Astrocyte (in vitro differentiated cells and primary cell): ENCODE measurements at regions not wholly inside any gene's neighbourhood (a gene's known extent, or its start where the extent isn't known, plus 50 kb on each side); places are given as distances from the start of the nearest gene placed in this dataset.

Experiments
- DNase-seq: peaks from one replicate; pipeline ENCODE4 v3.0.0-alpha.2; 2010; ENCODE audit warnings: low read depth
- FAIRE-seq: peaks from 2 replicates; lab custom pipeline; 2011; peaks lifted over from hg19 to GRCh38; lab: Jason Lieb, UNC
- H2AFZ ChIP-seq: 2 replicates; pipeline ENCODE4 v1.6.0; 2012; ENCODE audit warnings: low read depth, low read length, inconsistent platforms
- H3K27ac ChIP-seq: 2 replicates; pipeline ENCODE4 v1.5.1; 2011; ENCODE audit warnings: low read depth, low read length, inconsistent platforms
- H3K27me3 ChIP-seq: 2 replicates; pipeline ENCODE4 v1.6.0; 2011; ENCODE audit warnings: low read length, inconsistent platforms; ENCODE audit not compliant: insufficient read depth
- H3K36me3 ChIP-seq: 2 replicates; pipeline ENCODE4 v1.5.1; 2011; ENCODE audit warnings: low read length, inconsistent platforms; ENCODE audit not compliant: insufficient read depth
- H3K4me1 ChIP-seq: 2 replicates; pipeline ENCODE4 v1.5.1; 2011; ENCODE audit warnings: low read length, inconsistent platforms; ENCODE audit not compliant: insufficient read depth
- H3K4me2 ChIP-seq: 2 replicates; pipeline ENCODE4 v1.6.0; 2012; ENCODE audit warnings: low read length, inconsistent platforms
- H3K4me3 ChIP-seq: 2 replicates; pipeline ENCODE4 v1.5.1; 2011; ENCODE audit warnings: low read depth, mild to moderate bottlenecking, low read length, inconsistent platforms; ENCODE audit not compliant: insufficient read depth
- H3K79me2 ChIP-seq: 2 replicates; pipeline ENCODE4 v1.6.0; 2012; ENCODE audit warnings: mild to moderate bottlenecking, low read length, inconsistent platforms; ENCODE audit not compliant: insufficient read depth
- H3K9ac ChIP-seq: 2 replicates; pipeline ENCODE4 v1.6.0; 2012; ENCODE audit warnings: mild to moderate bottlenecking, low read length, inconsistent platforms
- H3K9me3 ChIP-seq: 2 replicates; pipeline ENCODE4 v1.5.1; 2012; ENCODE audit warnings: low read depth, mild to moderate bottlenecking, low read length, inconsistent platforms; ENCODE audit not compliant: insufficient read depth
- H4K20me1 ChIP-seq: 2 replicates; pipeline ENCODE4 v1.6.0; 2012; ENCODE audit warnings: low read length, inconsistent platforms; ENCODE audit not compliant: insufficient read depth
- H3K27ac Mint-ChIP-seq: one replicate; pipeline ENCODE4 v1.8.0; 2021; ENCODE audit warnings: mild to moderate bottlenecking, mixed read lengths; ENCODE audit not compliant: unreplicated experiment
- H3K27me3 Mint-ChIP-seq: one replicate; pipeline ENCODE4 v1.8.0; 2021; ENCODE audit warnings: low read depth, mixed read lengths; ENCODE audit not compliant: unreplicated experiment
- H3K36me3 Mint-ChIP-seq: one replicate; pipeline ENCODE4 v1.8.0; 2021; ENCODE audit warnings: low read depth, mixed read lengths; ENCODE audit not compliant: unreplicated experiment
- H3K4me1 Mint-ChIP-seq: one replicate; pipeline ENCODE4 v1.8.0; 2021; ENCODE audit warnings: low read depth, mixed read lengths; ENCODE audit not compliant: unreplicated experiment
- H3K4me3 Mint-ChIP-seq: one replicate; pipeline ENCODE4 v1.8.0; 2021; ENCODE audit warnings: mild to moderate bottlenecking, moderate library complexity, mixed read lengths; ENCODE audit not compliant: unreplicated experiment
- H3K9me3 Mint-ChIP-seq: one replicate; pipeline ENCODE4 v1.8.0; 2021; ENCODE audit warnings: mild to moderate bottlenecking, mixed read lengths; ENCODE audit not compliant: unreplicated experiment
- CTCF ChIP-seq: IDR thresholded peaks from 2 replicates; pipeline ENCODE4 v1.5.1; 2011; ENCODE audit warnings: low read depth, mild to moderate bottlenecking, inconsistent platforms, low read length, moderate library complexity; ENCODE audit not compliant: insufficient read depth
- EZH2 ChIP-seq: IDR thresholded peaks from 2 replicates; pipeline ENCODE4 v1.6.1; 2012; ENCODE audit warnings: mild to moderate bottlenecking, low read length, inconsistent platforms; ENCODE audit not compliant: insufficient read depth

- H3K4me3 Mint-ChIP-seq: no peak overlapping the region
- DNase-seq: no peak
These were observed 210.0 kb upstream of the NT5C1B start for GRCh38 chr2:18799397-18799796.

GRCh38 chr2:18797133-18797845, 207.9 kb upstream of the NT5C1B start:
- TF ChIP-seq EZH2 (no peak), CTCF (no peak)
- DNase-seq: no peak
- no peak overlapping the region for H3K27ac Mint-ChIP-seq
- H3K4me3 Mint-ChIP-seq: no peak overlapping the region
- peaks cover 9% of the 10 kb centered on the region for H3K27me3 Mint-ChIP-seq
- H3K9me3 Mint-ChIP-seq: no peaks in the 10 kb centered on the region
- Histone ChIP-seq H3K27ac (no peak overlapping the region), H3K9ac (no peak overlapping the region), H3K9me3 (no peaks in the 10 kb centered on the region), H3K36me3 (no peaks in the 10 kb centered on the region), H4K20me1 (no peaks in the 10 kb centered on the region), H3K4me2 (no peak overlapping the region), H3K4me1 (peaks cover 2% of the 10 kb centered on the region), H3K79me2 (no peaks in the 10 kb centered on the region), H3K27me3 (no peaks in the 10 kb centered on the region), H2AFZ (no peak overlapping the region), H3K4me3 (no peak overlapping the region)
- no peaks in the 10 kb centered on the region for H3K4me1 Mint-ChIP-seq
- no peaks in the 10 kb centered on the region for H3K36me3 Mint-ChIP-seq
- FAIRE-seq: no peak

More at GRCh38 chr2:18799397-18799796, 210.0 kb upstream of the NT5C1B start:
- Histone ChIP-seq H3K27me3 (no peaks in the 10 kb centered on the region), H3K4me1 (no peaks in the 10 kb centered on the region), H3K36me3 (no peaks in the 10 kb centered on the region), H3K9me3 (no peaks in the 10 kb centered on the region), H3K4me3 (no peak overlapping the region), H2AFZ (no peak overlapping the region), H3K27ac (no peak overlapping the region), H3K79me2 (no peaks in the 10 kb centered on the region), H3K9ac (no peak overlapping the region), H3K4me2 (no peak overlapping the region), H4K20me1 (no peaks in the 10 kb centered on the region)
- peaks cover 8% of the 10 kb centered on the region for H3K27me3 Mint-ChIP-seq
- H3K9me3 Mint-ChIP-seq: no peaks in the 10 kb centered on the region
- no peaks in the 10 kb centered on the region for H3K36me3 Mint-ChIP-seq
- FAIRE-seq: peak; percentile 34
- no peaks in the 10 kb centered on the region for H3K4me1 Mint-ChIP-seq
- no peak overlapping the region for H3K27ac Mint-ChIP-seq
- TF ChIP-seq CTCF (no peak), EZH2 (no peak)

GRCh38 chr2:18795906-18796305, 206.5 kb upstream of the NT5C1B start:
- Histone ChIP-seq H3K4me2 (no peak overlapping the region), H3K79me2 (no peaks in the 10 kb centered on the region), H3K4me1 (peaks cover 7% of the 10 kb centered on the region), H3K27ac (no peak overlapping the region), H4K20me1 (no peaks in the 10 kb centered on the region), H3K4me3 (no peak overlapping the region), H3K27me3 (no peaks in the 10 kb centered on the region), H3K9ac (no peak overlapping the region), H3K9me3 (no peaks in the 10 kb centered on the region), H3K36me3 (no peaks in the 10 kb centered on the region), H2AFZ (no peak overlapping the region)
- Mint-ChIP-seq H3K27ac (no peak overlapping the region), H3K9me3 (no peaks in the 10 kb centered on the region), H3K36me3 (no peaks in the 10 kb centered on the region), H3K27me3 (peaks cover 9% of the 10 kb centered on the region), H3K4me1 (peaks cover 8% of the 10 kb centered on the region), H3K4me3 (no peak overlapping the region)
- DNase-seq (peak; percentile 48), FAIRE-seq (no peak)
- TF ChIP-seq CTCF: no peak
- TF ChIP-seq EZH2: no peak
